GM12891 (cell line): ENCODE measurements at regions not wholly inside any gene's neighbourhood (a gene's known extent, or its start where the extent isn't known, plus 50 kb on each side); places are given as distances from the start of the nearest gene placed in this dataset.

Source experiments
- DNase-seq: peaks from one replicate; pipeline ENCODE4 v3.0.0; 2011; ENCODE audit warnings: low spot score; ENCODE audit not compliant: insufficient read length
- FAIRE-seq: peaks from 2 replicates; lab custom pipeline; 2011; peaks lifted over from hg19 to GRCh38; lab: Jason Lieb, UNC
- PAX5 ChIP-seq: IDR thresholded peaks from 2 replicates; pipeline ENCODE4 v1.6.1; 2011; ENCODE audit warnings: low read length, moderate library complexity, mild to moderate bottlenecking; ENCODE audit not compliant: insufficient read depth, severe bottlenecking
- POLR2A ChIP-seq: IDR thresholded peaks from 2 replicates; pipeline ENCODE4 v1.6.1; 2011; ENCODE audit warnings: low read depth, low read length, control low read depth
- POLR2AphosphoS5 ChIP-seq: IDR thresholded peaks from 2 replicates; pipeline ENCODE4 v1.6.1; 2011; ENCODE audit warnings: low read depth, low read length, control low read depth
- POU2F2 ChIP-seq: IDR thresholded peaks from 2 replicates; pipeline ENCODE4 v1.6.1; 2011; ENCODE audit warnings: low read depth, mild to moderate bottlenecking, control low read depth, low read length, moderate library complexity
- SPI1 ChIP-seq: IDR thresholded peaks from 2 replicates; pipeline ENCODE4 v1.6.1; 2011; ENCODE audit warnings: low read depth, low read length, control low read depth
- TAF1 ChIP-seq: IDR thresholded peaks from 2 replicates; pipeline ENCODE4 v1.6.1; 2011; ENCODE audit warnings: low read depth, low read length, control low read depth

- DNase-seq = no peak
- no peak for FAIRE-seq
- TF ChIP-seq PAX5 (no peak), POU2F2 (no peak), POLR2A (no peak), SPI1 (no peak), POLR2AphosphoS5 (no peak), TAF1 (no peak)
Observed at GRCh38 chr4:179415847-179416223, 1973.6 kb upstream of the AGA start.

- no peak for DNase-seq
- TF ChIP-seq POU2F2 (no peak), TAF1 (no peak), POLR2A (no peak), PAX5 (no peak), POLR2AphosphoS5 (no peak), SPI1 (no peak)
- FAIRE-seq = no peak
Observed at GRCh38 chr4:179417357-179417756, 1975.1 kb upstream of the AGA start.

GRCh38 chr4:179437962-179438361, 1995.7 kb upstream of the AGA start:
- no peak for FAIRE-seq
- DNase-seq = no peak
- TF ChIP-seq SPI1 (no peak), PAX5 (no peak), TAF1 (no peak), POLR2A (no peak), POLR2AphosphoS5 (no peak), POU2F2 (no peak)

- DNase-seq (no peak), FAIRE-seq (no peak)
- no peak for TF ChIP-seq TAF1
- TF ChIP-seq SPI1 = no peak
- no peak for TF ChIP-seq POLR2AphosphoS5
- no peak for TF ChIP-seq POU2F2
- no peak for TF ChIP-seq POLR2A
- TF ChIP-seq PAX5 = no peak
Observed at GRCh38 chr4:179441596-179441995, 1999.4 kb upstream of the AGA start.

GRCh38 chr4:179447308-179447707, 2005.1 kb upstream of the AGA start:
- TF ChIP-seq SPI1 (no peak), TAF1 (no peak), POU2F2 (no peak), POLR2A (no peak), POLR2AphosphoS5 (no peak), PAX5 (no peak)
- FAIRE-seq = no peak
- DNase-seq = no peak

- TF ChIP-seq POU2F2 = no peak
- FAIRE-seq = no peak
- no peak for DNase-seq
Observed at GRCh38 chr4:179465131-179465797, 2023.0 kb upstream of the AGA start.

- FAIRE-seq (no peak), DNase-seq (no peak)
- TF ChIP-seq POU2F2 (no peak), POLR2A (no peak), PAX5 (no peak), POLR2AphosphoS5 (no peak), TAF1 (no peak), SPI1 (no peak)
Observed at GRCh38 chr4:179467878-179468277, 2025.6 kb upstream of the AGA start.

GRCh38 chr4:179472164-179472563, 2029.9 kb upstream of the AGA start:
- FAIRE-seq (no peak), DNase-seq (no peak)
- TF ChIP-seq POU2F2 (no peak), PAX5 (no peak), POLR2AphosphoS5 (no peak), TAF1 (no peak), SPI1 (no peak), POLR2A (no peak)

GRCh38 chr4:179478608-179479007, 2036.4 kb upstream of the AGA start:
- DNase-seq (no peak), FAIRE-seq (no peak)
- no peak for TF ChIP-seq TAF1

GRCh38 chr4:179485781-179486180, 2043.5 kb upstream of the AGA start:
- FAIRE-seq = no peak
- DNase-seq = no peak
- no peak for TF ChIP-seq POU2F2
- TF ChIP-seq TAF1 = no peak
- TF ChIP-seq PAX5 = no peak
- TF ChIP-seq SPI1 = no peak
- no peak for TF ChIP-seq POLR2A
- no peak for TF ChIP-seq POLR2AphosphoS5
